H1 (cell line): ENCODE measurements at regions not wholly inside any gene's neighbourhood (a gene's known extent, or its start where the extent isn't known, plus 50 kb on each side); places are given as distances from the start of the nearest gene placed in this dataset.

ENCODE experiments used
- CHD7 ChIP-seq: fragments of 300-600 bp; sonication (generic); IDR thresholded peaks from 2 replicates; pipeline ENCODE4 v1.7.1; 2012; ENCODE audit warnings: low read length, moderate library complexity, mild to moderate bottlenecking, inconsistent platforms; ENCODE audit not compliant: insufficient replicate concordance
- EZH2 ChIP-seq: fragments of 200-600 bp; sonication (generic); IDR thresholded peaks from 2 replicates; pipeline ENCODE4 v1.7.1; 2012; ENCODE audit warnings: low read depth, mild to moderate bottlenecking, moderate library complexity, low read length, inconsistent platforms; ENCODE audit not compliant: severe bottlenecking
- RNF2 ChIP-seq: fragments of 200-900, 300-1000 bp; sonication (generic); IDR thresholded peaks from 2 replicates; pipeline ENCODE4 v1.7.1; 2016; ENCODE audit warnings: borderline replicate concordance, low read depth, mild to moderate bottlenecking, antibody characterized with exemption, low read length; ENCODE audit not compliant: poor library complexity, severe bottlenecking; ENCODE audit errors: missing control alignments
- SP2 ChIP-seq: IDR thresholded peaks from 2 replicates; pipeline ENCODE4 v1.6.1; 2012; ENCODE audit warnings: mild to moderate bottlenecking, low read length, inconsistent platforms
- SP4 ChIP-seq: IDR thresholded peaks from 2 replicates; pipeline ENCODE4 v1.6.1; 2012; ENCODE audit warnings: low read length, inconsistent platforms

- TF ChIP-seq CHD7 (no peak), SP2 (no peak), EZH2 (peak; percentile 74), RNF2 (peak; percentile 86), SP4 (no peak)
- TF ChIP-seq, all 59 proteins: peak for 3
Measured at GRCh38 chr15:96412045-96412905, 81.8 kb downstream of the NR2F2 start (continued).
